ENCODE measurements at regions not wholly inside any gene's neighbourhood (a gene's known extent, or its start where the extent isn't known, plus 50 kb on each side); places are given as distances from the start of the nearest gene placed in this dataset.

DNA sequence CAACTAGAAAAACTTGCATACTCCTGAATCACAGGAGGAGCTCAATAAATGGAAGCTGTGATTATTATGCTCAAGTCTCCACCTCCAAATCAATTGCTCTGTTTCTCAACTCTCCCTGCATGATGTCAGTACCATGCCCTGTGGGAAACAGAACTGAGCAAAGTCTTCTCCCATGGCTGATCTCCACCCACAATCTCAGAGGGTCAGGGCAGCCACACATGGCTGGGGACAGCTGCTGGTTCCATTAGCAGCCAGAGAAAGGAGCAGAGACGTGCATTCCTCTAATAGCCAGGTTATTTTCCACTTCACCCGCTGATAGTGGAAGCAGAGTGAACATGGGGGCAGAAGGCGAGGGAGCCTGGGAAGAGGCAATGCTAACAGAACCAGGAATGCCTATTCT, 85.5 kb upstream of the TMEM132E start:
- TF ChIP-seq, protein P1, sequence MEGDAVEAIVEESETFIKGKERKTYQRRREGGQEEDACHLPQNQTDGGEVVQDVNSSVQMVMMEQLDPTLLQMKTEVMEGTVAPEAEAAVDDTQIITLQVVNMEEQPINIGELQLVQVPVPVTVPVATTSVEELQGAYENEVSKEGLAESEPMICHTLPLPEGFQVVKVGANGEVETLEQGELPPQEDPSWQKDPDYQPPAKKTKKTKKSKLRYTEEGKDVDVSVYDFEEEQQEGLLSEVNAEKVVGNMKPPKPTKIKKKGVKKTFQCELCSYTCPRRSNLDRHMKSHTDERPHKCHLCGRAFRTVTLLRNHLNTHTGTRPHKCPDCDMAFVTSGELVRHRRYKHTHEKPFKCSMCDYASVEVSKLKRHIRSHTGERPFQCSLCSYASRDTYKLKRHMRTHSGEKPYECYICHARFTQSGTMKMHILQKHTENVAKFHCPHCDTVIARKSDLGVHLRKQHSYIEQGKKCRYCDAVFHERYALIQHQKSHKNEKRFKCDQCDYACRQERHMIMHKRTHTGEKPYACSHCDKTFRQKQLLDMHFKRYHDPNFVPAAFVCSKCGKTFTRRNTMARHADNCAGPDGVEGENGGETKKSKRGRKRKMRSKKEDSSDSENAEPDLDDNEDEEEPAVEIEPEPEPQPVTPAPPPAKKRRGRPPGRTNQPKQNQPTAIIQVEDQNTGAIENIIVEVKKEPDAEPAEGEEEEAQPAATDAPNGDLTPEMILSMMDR (IDR thresholded peaks at IDR 0.05; ENCODE audit: low read depth, low read length), result no peak
- no peak for TF ChIP-seq EZH2phosphoT487 (IDR thresholded peaks at IDR 0.05; ENCODE audit: low read depth)

All from OCI-LY3 (cell line).